T47D (cell line): ENCODE measurements at regions not wholly inside any gene's neighbourhood (a gene's known extent, or its start where the extent isn't known, plus 50 kb on each side); places are given as distances from the start of the nearest gene placed in this dataset.

Experiments used
- DNase-seq, 2 experiments: peaks; one replicate each; pipeline versions ENCODE4 v3.0.0 to v3.0.0-alpha.2; 2011 to 2012; ENCODE audit warnings: low read depth in 1 of 2, low spot score in 1 of 2
- JUND ChIP-seq: IDR thresholded peaks from 2 replicates; pipeline ENCODE4 v1.6.1; 2012; ENCODE audit warnings: low read depth
- in situ Hi-C: cut with HindIII; loops from 2 replicates; pipeline ENCODE4 v1.10.0; 2016; ENCODE audit warnings: low sequenced_read_pairs, low pct_unique_long_range_greater_than_20kb

- in situ Hi-C loops = no loop called here
- DNase-seq = no peak
- no peak for TF ChIP-seq JUND
Measured at GRCh38 chr4:14445882-14446281, 556.4 kb upstream of the CPEB2 start.

DNA sequence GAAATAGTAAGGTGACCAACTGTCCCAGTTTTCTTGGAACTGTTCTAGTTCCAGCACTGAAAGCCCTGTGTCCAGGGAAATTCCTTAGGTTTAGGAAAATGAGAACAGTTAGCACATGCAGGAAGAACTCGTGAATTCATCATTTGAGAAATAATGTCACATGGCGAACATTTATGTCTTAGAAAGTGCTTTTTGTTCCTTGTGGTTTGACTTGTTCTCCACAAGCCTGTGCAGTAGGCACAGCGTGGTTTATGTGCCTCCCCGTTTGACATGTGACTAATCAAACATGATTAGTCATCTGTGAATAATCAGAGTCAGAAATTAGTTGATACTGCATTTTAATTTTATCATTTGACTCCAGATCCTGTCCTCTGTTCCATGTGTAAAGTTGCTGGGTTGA is 556.0 kb upstream of the CPEB2 start:
- DNase-seq = no peak
- in situ Hi-C loops = no loop called here
- TF ChIP-seq JUND = no peak

GRCh38 chr4:14446904-14447303 is 555.4 kb upstream of the CPEB2 start:
- no peak for DNase-seq
- TF ChIP-seq JUND = no peak
- in situ Hi-C loops = no loop called here

- DNase-seq = no peak
- no peak for TF ChIP-seq JUND
- in situ Hi-C loops = no loop called here
Measured at GRCh38 chr4:14449308-14449707, 553.0 kb upstream of the CPEB2 start.

- TF ChIP-seq JUND = no peak
- in situ Hi-C loops = no loop called here
- DNase-seq = no peak
Measured at GRCh38 chr4:14452001-14452400, 550.3 kb upstream of the CPEB2 start.

- no peak for DNase-seq
- in situ Hi-C loops = no loop called here
- no peak for TF ChIP-seq JUND
Measured at GRCh38 chr4:14452764-14453163, 549.5 kb upstream of the CPEB2 start.

DNA sequence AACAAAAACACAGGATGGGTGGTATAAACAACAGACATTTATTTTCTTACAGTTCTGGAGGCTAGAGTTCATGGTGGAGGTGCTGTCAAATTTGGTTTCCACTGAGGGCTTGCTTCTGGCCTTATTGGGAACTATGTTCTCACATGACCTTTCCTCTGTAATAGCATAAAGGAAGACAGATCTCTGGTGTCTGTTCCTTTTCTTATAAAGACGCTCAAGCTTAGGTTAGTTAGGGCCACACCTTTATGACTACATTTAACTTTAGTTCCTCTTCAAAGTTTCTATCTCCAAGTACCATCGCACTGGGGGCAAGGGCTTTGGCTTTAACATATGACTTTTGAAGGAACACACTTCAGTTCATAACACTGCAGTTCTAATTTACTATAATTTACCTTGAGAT is 543.8 kb upstream of the CPEB2 start:
- no peak for DNase-seq
- TF ChIP-seq JUND = no peak
- in situ Hi-C loops = no loop called here

- TF ChIP-seq JUND = no peak
- DNase-seq = no peak
- in situ Hi-C loops = no loop called here
Measured at GRCh38 chr4:14465057-14465456, 537.2 kb upstream of the CPEB2 start.

GRCh38 chr4:14465507-14465906 is 536.8 kb upstream of the CPEB2 start:
- DNase-seq = no peak
- in situ Hi-C loops = no loop called here
- TF ChIP-seq JUND = no peak

DNA sequence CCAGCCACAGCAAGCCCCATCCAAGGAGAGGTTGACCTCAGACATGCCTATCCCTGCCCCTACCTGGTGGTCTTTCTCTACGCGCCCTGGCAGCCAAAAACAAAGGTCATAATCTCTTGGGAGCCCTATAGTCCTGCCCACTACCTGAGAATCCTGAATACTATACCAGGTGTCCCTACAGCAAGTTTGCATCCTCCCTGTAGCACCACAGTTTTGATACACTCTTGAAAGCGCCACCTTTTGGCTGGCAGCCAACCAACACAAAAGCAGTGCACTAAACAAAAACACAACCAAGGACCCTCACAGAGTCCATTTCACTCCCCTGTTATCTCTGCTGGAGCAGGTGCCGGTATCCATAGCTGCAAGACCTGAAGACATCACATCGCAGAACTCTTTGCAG is 523.8 kb upstream of the CPEB2 start:
- no peak for TF ChIP-seq JUND
- DNase-seq = no peak
- in situ Hi-C loops = no loop called here

DNA sequence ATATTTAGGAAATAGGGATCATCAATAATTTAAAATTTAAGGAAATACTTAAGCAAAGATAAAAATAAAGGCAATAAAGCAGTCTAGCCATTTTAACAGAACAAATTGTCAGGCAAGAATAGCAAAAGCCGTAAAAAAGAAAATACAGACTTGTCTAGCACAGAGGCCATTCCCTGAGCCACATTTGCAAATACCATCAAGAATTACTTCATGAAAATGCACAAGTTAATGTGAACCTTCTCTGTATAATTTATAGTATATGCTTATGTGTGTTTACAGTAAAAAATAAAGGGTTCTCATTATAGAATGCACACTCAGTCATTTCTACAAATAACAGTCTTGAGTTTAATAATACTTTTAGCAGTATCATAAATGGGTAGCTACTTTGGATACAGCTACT is 505.9 kb upstream of the CPEB2 start:
- TF ChIP-seq JUND = no peak
- DNase-seq = no peak
- in situ Hi-C loops = no loop called here

DNA sequence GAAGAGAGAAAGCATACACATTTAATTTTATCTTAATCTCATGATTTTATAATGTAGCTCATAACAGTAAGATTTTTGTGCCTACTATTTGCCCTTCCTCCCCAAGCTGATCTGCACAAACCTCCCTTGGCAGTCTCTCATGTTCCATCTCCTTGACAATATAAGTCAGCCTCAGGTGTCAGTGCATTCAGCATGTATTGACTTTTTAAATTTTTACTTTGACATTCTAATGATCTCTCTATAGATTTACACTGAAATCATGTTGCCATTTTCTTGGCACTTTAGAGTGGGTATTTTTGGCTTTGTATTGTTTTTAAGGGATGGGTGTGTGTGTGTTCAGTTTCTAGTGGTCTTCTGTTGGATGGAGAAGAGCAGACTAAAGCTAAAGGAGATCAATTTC is 505.3 kb upstream of the CPEB2 start:
- no peak for DNase-seq
- TF ChIP-seq JUND = no peak
- in situ Hi-C loops = no loop called here

DNA sequence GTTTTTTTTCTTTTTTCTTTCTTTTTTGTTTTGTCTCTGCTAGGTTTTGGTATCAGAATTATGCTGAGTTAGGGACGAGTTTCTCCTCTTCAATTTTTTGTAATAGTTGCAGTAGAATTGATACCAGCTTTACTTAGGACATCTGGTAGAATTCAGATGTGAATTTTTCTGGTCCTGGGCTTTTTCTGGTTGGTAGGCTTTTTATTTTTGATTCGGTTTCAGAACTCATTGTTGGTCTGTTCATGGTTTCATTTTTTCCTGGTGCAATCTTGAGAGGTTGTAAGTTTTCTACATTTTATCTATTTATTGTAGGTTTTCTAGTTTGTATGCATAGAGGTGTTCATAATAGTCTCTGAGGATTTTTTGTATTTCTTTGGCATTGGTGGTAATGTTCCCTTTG is 498.1 kb upstream of the CPEB2 start:
- no peak for DNase-seq
- no peak for TF ChIP-seq JUND
- in situ Hi-C loops = no loop called here

- no peak for TF ChIP-seq JUND
- DNase-seq = no peak
- in situ Hi-C loops = no loop called here
Measured at GRCh38 chr4:14513471-14513870, 488.8 kb upstream of the CPEB2 start.

DNA sequence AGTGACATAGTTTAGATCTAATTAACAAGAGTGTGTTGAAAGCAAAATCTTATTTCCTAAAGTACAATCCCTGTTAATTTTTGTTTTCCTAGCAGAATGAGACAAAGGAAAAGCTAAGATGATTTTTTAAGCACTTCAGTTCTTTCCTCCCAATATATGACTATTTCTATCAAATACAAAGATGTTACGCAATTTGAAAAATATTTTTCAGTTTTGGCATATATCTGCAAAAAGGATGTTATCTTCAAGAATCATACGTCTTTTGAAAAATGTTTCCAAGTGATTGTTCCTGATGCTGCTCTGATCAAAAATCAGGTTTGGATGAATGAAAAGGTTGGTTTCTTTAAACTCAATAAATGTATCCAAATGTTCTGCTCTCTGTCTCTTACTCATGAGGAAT is 486.7 kb upstream of the CPEB2 start:
- no peak for DNase-seq
- in situ Hi-C loops = no loop called here
- no peak for TF ChIP-seq JUND
